ENCODE measurements at regions not wholly inside any gene's neighbourhood (a gene's known extent, or its start where the extent isn't known, plus 50 kb on each side); places are given as distances from the start of the nearest gene placed in this dataset.
"Not testable (repeated sequence)": the region's sequence is repeated elsewhere in the genome, so short reads cannot be mapped to it uniquely, and the experiment has no call there.

DNA sequence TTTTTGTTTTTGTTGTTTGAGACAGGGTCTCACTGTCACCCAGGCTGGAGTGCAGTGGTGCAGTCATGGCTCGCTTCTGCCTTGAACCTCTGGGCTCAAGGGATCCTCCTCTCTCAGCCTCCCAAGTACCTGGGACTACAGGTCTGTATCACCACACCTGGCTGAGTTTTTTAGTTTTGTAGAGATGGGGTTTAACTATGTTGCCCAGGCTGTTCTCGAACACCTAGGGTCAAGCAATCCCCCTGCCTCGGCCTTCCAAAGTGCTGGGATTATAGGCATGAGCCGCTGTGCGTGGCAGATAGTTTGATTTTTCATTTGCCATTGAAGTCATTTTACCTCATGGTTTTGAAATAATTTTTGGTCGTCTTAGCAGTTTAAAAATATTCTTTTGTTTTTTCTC, 94.3 kb upstream of the EIF5 start:
- TF ChIP-seq POLR2A (IDR thresholded peaks at IDR 0.05) (no peak), CTCF (IDR thresholded peaks at IDR 0.05) (no peak)
- 86 to 94% (median 91%) methylated on average over 6 of the region's 6 CpGs for WGBS, 4 donors

GRCh38 chr14:103241531-103241930, 92.5 kb upstream of the EIF5 start:
- WGBS, 4 donors = 87 to 92% (median 87%) methylated on average over 8 of the region's 8 CpGs
- Histone ChIP-seq H3K36me3 (no peaks in the 10 kb centered on the region), H3K9me3 (peaks cover 0 to 24% (median 12%) of the 10 kb centered on the region in 12 donors), H3K4me1 (no peaks in the 10 kb centered on the region), H3K27me3 (no peaks in the 10 kb centered on the region), H3K4me3 (no peak overlapping the region), H3K27ac (no peak overlapping the region)
- ATAC-seq (no peak), DNase-seq (no peak)
- intact Hi-C loops (cut with DNase I) = no loop called here
- TF ChIP-seq CTCF (IDR thresholded peaks at IDR 0.05) (no peak), POLR2A (IDR thresholded peaks at IDR 0.05) (no peak)

More for the DNA sequence above, 94.3 kb upstream of the EIF5 start:
- Histone ChIP-seq H3K27ac (no peak overlapping the region), H3K4me1 (peaks cover 0 to 12% (median 5%) of the 10 kb centered on the region in 12 donors), H3K27me3 (peaks cover 0 to 3% (median 0%) of the 10 kb centered on the region in 9 donors), H3K36me3 (no peaks in the 10 kb centered on the region), H3K4me3 (no peak overlapping the region), H3K9me3 (peaks cover 0 to 24% (median 12%) of the 10 kb centered on the region in 12 donors)
- ATAC-seq (no peak), DNase-seq (no peak)
- intact Hi-C loops (cut with DNase I) = loop anchor here in 1 of 10 donors (5.0 kb wide), 1 partner anchor 62 kb away; no protein-coding TSS in a partner anchor

- no peak overlapping the region for H3K4me3 ChIP-seq
- H3K27ac ChIP-seq = no peak overlapping the region
- no peaks in the 10 kb centered on the region for H3K36me3 ChIP-seq
- no peaks in the 10 kb centered on the region for H3K4me1 ChIP-seq
- TF ChIP-seq POLR2A (IDR thresholded peaks at IDR 0.05) (no peak), CTCF (IDR thresholded peaks at IDR 0.05) (no peak)
- no peaks in the 10 kb centered on the region for H3K27me3 ChIP-seq
- DNase-seq (no peak), ATAC-seq (no peak)
- WGBS, 4 donors = 86 to 93% (median 87%) methylated on average over 7 of the region's 7 CpGs
- peaks cover 0 to 9% (median 3%) of the 10 kb centered on the region in 12 donors for H3K9me3 ChIP-seq
- intact Hi-C loops (cut with DNase I) = no loop called here
Observed at GRCh38 chr14:103243764-103244737, 90.0 kb upstream of the EIF5 start.

GRCh38 chr14:103245624-103246031, 88.4 kb upstream of the EIF5 start:
- 46 to 58% (median 52%) methylated on average over 3 of the region's 3 CpGs for WGBS, 4 donors
- H3K27ac ChIP-seq; DNase-seq; H3K9me3 ChIP-seq; H3K36me3 ChIP-seq; H3K4me3 ChIP-seq; intact Hi-C loops (cut with DNase I); H3K27me3 ChIP-seq; H3K4me1 ChIP-seq: not testable (repeated sequence)
- peak in 1 of 4 donors; percentile 50 for ATAC-seq
